GM21576 (cell line): ENCODE measurements at regions not wholly inside any gene's neighbourhood (a gene's known extent, or its start where the extent isn't known, plus 50 kb on each side); places are given as distances from the start of the nearest gene placed in this dataset.
"Not testable (repeated sequence)": the region's sequence is repeated elsewhere in the genome, so short reads cannot be mapped to it uniquely, and the experiment has no call there.

ENCODE experiments used
- ATAC-seq: cut with Tn5 transposase; IDR thresholded peaks from one replicate; pipeline ENCODE4 v1.9.1; 2021; ENCODE audit warnings: mild to moderate bottlenecking, moderate library complexity; ENCODE audit not compliant: unreplicated experiment

DNA sequence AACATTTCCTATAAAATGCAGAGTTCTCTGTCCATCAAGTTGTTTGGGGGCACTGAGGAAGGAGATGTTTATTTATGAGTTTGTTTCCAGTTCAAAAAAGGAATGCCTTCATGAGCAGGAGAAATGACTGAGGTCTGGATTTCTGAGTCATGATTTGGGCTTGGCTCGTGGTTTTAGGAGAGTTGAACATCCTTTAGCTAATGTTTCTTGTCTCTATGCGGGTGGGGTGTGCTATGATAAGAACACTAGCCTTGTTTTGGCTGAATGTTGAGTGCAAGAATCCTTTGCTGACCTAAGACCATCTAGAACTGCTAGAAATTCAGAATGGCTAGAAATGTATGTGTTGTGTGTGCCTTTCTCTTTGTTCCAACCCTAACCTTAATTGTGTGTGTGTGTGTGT, 59.1 kb upstream of the NBPF11 start:
- ATAC-seq, result not testable (repeated sequence)

DNA sequence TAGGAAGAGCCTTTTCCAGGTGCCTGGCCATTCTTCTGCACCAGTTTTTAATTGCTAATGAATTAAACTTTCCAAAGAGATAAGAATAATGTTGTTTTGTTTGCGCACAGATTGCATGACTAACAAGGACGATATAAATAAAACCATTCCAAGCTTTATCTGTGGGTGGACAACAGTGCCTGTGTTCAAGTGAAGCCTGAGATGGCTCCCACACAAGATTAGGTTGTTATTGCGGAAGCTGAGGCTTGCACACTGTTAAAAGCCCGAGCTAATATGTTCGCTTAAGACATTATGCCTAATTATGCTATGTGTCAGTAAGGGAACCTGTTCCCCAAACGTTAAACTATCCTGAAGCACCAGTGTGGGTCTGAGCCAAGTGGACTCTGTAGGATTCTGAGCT, 58.5 kb upstream of the NBPF11 start:
- ATAC-seq, result not testable (repeated sequence)

DNA sequence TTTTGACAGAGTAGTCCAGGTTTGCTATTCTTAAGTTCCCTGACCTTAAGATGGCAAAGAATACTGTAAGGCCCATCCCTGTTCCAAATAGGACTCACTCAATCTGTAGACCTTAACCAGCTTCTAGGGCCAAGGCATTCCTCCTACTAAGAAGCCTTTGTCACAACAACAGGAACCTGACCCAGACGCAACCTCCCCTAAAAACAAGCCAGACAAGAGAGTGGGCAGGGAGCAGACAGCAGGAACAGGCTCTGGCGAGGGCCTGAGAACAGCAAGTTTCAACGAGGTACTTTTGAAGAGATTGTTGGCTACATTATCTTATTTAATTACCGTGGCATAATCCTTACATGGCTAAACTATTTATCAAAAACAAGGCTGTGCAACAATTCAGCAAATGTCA, 58.1 kb upstream of the NBPF11 start:
- ATAC-seq, result not testable (repeated sequence)

DNA sequence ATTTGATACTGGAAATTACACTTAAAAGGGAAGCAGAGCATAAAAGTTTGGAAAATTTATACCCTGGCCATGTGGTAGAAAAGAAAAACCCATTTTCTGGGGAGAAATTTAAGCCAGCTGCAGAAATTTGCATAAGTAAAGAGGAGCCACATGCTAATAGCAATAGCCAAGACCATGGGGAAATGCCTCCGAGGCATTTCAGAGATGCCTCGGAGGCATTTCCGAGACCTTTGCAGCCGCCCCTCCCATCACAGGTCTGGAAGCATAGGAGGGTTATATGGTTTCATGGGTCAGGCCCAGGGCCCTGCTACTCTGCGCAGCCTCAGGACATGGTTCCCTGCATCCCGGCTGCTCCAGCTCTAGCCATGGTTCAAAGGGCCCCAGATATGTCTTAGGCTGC, 49.9 kb upstream of the NBPF11 start:
- ATAC-seq, result not testable (repeated sequence)
